IMR-90 (cell line): ENCODE measurements at regions not wholly inside any gene's neighbourhood (a gene's known extent, or its start where the extent isn't known, plus 50 kb on each side); places are given as distances from the start of the nearest gene placed in this dataset.

ENCODE experiments used
- BHLHE40 ChIP-seq: fragments of 150-350 bp; IDR thresholded peaks from 2 replicates; pipeline ENCODE4 v1.6.1; 2016; ENCODE audit warnings: mild to moderate bottlenecking, low read depth, low read length
- CEBPB ChIP-seq: IDR thresholded peaks from 2 replicates; pipeline ENCODE4 v1.6.1; 2012; ENCODE audit warnings: low read depth, low read length, improper control_type of control experiment
- CTCF ChIP-seq: conservative IDR thresholded peaks from 2 replicates; pipeline ENCODE4 v1.5.1; 2012; ENCODE audit warnings: mild to moderate bottlenecking, low read depth, low read length, improper control_type of control experiment
- MXI1 ChIP-seq: IDR thresholded peaks from 2 replicates; pipeline ENCODE4 v1.6.1; 2012; ENCODE audit warnings: low read depth, mild to moderate bottlenecking, low read length, moderate library complexity, borderline replicate concordance

GRCh38 chr5:33336891-33337636 is 103.7 kb upstream of the TARS1 start:
- TF ChIP-seq CTCF (no peak), BHLHE40 (no peak), MXI1 (no peak), CEBPB (peak; percentile 82)
